ENCODE measurements at regions not wholly inside any gene's neighbourhood (a gene's known extent, or its start where the extent isn't known, plus 50 kb on each side); places are given as distances from the start of the nearest gene placed in this dataset.

DNA sequence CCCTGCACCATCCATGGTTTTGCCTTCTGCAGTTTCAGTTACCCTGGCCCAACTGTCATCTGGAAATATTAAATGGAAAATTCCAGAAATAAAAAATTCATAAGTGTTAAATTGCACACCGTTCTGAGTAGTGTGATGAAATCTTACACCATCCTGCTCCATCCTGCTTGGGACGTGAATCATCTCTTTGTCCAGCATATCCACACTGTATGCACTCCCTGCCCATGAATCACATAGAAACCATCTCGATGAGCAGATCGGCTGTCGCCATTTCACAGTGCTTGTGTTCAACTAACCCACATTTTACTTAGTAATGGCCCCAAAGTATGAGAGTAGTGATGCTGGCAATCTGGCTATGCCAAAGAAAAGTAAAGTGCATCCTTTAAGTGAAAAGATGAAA is 105.9 kb upstream of the ID4 start:
- H3K4me3 ChIP-seq, result no peak overlapping the region
- FAIRE-seq (no peak), ATAC-seq (no peak), DNase-seq (no peak)
- H3K36me3 ChIP-seq, result no peaks in the 10 kb centered on the region
- 77 to 87% methylated on average over 5 of the region's 5 CpGs for WGBS, 2 donors
- H3K27me3 ChIP-seq, result no peaks in the 10 kb centered on the region
- no peaks in the 10 kb centered on the region for H3K4me1 ChIP-seq
- TF ChIP-seq, protein P1, sequence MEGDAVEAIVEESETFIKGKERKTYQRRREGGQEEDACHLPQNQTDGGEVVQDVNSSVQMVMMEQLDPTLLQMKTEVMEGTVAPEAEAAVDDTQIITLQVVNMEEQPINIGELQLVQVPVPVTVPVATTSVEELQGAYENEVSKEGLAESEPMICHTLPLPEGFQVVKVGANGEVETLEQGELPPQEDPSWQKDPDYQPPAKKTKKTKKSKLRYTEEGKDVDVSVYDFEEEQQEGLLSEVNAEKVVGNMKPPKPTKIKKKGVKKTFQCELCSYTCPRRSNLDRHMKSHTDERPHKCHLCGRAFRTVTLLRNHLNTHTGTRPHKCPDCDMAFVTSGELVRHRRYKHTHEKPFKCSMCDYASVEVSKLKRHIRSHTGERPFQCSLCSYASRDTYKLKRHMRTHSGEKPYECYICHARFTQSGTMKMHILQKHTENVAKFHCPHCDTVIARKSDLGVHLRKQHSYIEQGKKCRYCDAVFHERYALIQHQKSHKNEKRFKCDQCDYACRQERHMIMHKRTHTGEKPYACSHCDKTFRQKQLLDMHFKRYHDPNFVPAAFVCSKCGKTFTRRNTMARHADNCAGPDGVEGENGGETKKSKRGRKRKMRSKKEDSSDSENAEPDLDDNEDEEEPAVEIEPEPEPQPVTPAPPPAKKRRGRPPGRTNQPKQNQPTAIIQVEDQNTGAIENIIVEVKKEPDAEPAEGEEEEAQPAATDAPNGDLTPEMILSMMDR (IDR thresholded peaks at IDR 0.05), result no peak
- no peak overlapping the region for H3K27ac ChIP-seq
- no peaks in the 10 kb centered on the region for H3K9me3 ChIP-seq
- intact Hi-C loops (cut with DNase I), result no loop called here

DNA sequence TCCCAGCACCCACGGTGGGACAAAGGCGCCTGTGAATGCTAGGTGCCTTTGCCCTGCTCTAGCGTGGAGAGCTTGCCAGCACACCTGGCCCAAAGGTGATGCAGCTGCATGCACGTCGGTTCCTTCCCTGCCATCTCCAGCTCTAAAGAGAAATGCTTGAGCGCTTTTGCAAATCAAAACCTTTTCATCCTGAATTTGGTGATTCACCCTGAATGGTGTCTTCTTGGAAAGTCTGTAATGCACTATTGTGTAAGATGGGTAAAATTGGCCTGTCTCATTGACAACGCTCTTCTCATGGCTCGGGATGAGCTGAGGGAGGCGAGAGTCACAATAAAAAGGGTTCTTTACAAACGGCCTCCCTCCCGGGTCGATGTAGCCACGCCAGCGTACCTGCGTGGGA is 103.1 kb upstream of the ID4 start:
- WGBS, 2 donors, result 63 to 73% methylated on average over 15 of the region's 15 CpGs
- Histone ChIP-seq H3K4me3 (no peak overlapping the region), H3K27me3 (no peaks in the 10 kb centered on the region), H3K36me3 (no peaks in the 10 kb centered on the region), H3K4me1 (no peaks in the 10 kb centered on the region), H3K9me3 (no peaks in the 10 kb centered on the region), H3K27ac (no peak overlapping the region)
- TF ChIP-seq, protein P1 (IDR thresholded peaks at IDR 0.05), result no peak
- FAIRE-seq (no peak), DNase-seq (no peak), ATAC-seq (no peak)
- intact Hi-C loops (cut with DNase I), result no loop called here

DNA sequence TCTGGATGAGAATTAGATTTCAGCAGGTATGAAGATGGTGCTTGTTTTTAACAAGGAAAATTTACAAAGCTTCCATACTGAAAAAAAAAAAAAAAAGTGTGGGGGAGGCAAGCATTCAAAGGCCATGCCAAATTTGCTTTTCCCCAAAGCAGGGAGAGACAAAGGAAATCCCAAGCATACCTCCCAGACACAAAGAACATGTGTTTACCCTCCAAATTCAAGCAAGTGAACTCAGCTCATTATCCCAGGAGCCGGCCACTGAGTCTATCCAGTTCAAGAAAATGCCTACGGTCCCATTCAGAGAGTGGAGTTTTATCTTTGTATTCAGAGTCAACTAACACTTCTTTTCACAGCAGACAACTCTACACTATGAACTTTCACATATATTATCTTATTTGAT is 102.7 kb upstream of the ID4 start:
- H3K27ac ChIP-seq, result no peak overlapping the region
- no peaks in the 10 kb centered on the region for H3K4me1 ChIP-seq
- ATAC-seq (no peak), DNase-seq (no peak), FAIRE-seq (no peak)
- no peaks in the 10 kb centered on the region for H3K36me3 ChIP-seq
- TF ChIP-seq, protein P1 (IDR thresholded peaks at IDR 0.05), result no peak
- intact Hi-C loops (cut with DNase I), result no loop called here
- 76 to 79% methylated on average over 2 of the region's 2 CpGs for WGBS, 2 donors
- no peaks in the 10 kb centered on the region for H3K27me3 ChIP-seq
- H3K9me3 ChIP-seq, result no peaks in the 10 kb centered on the region
- H3K4me3 ChIP-seq, result no peak overlapping the region

DNA sequence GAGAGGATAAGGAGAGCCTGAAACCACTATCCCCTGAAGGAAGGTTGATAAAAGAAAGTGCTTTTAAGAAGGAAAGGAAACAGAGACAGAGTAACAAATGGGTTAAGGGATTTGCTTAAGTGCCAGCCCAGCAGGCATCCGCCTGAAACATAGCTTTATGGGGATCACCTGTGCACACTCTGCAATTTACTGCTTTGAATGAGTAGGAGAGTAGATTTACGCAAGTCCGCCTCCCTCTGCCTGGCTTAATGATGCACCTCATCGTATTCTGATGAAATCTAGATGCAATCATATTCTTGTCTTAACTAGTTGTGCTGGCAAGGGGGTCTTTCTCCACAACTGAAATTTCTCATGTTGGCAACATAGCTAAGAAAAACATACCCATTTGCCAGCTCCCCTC is 101.1 kb upstream of the ID4 start:
- Histone ChIP-seq H3K4me1 (no peaks in the 10 kb centered on the region), H3K27me3 (no peaks in the 10 kb centered on the region), H3K4me3 (no peak overlapping the region), H3K27ac (no peak overlapping the region), H3K9me3 (no peaks in the 10 kb centered on the region), H3K36me3 (no peaks in the 10 kb centered on the region)
- DNase-seq (no peak), ATAC-seq (no peak), FAIRE-seq (no peak)
- WGBS, 2 donors, result 75 to 85% methylated on average over 4 of the region's 4 CpGs
- TF ChIP-seq, protein P1 (IDR thresholded peaks at IDR 0.05), result no peak
- intact Hi-C loops (cut with DNase I), result no loop called here

DNA sequence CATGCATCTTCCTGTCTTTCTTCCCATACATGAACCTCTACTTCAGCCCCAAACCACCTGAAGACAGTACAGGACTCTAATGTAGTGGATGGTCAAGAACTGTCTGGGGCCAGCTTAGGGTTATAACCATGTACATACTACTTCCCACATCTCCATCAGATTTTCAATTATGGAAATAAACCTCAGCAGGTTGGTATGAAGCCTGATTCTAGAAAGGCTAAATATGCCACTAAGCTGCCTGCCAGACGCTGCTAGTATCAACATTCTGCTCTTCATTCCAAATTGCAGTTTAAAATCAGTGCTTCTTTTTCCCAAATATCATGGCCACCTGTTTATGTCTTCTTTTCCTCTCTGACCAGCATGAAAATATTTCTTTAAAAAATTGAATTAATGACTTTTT is 99.2 kb upstream of the ID4 start:
- intact Hi-C loops (cut with DNase I), result no loop called here
- no peaks in the 10 kb centered on the region for H3K36me3 ChIP-seq
- no peak overlapping the region for H3K4me3 ChIP-seq
- H3K27me3 ChIP-seq, result no peaks in the 10 kb centered on the region
- no peak overlapping the region for H3K27ac ChIP-seq
- no peaks in the 10 kb centered on the region for H3K9me3 ChIP-seq
- TF ChIP-seq, protein P1 (IDR thresholded peaks at IDR 0.05), result no peak
- FAIRE-seq (no peak), DNase-seq (no peak), ATAC-seq (no peak)
- H3K4me1 ChIP-seq, result no peaks in the 10 kb centered on the region
- WGBS, 2 donors, result 65 to 91% methylated on average over 1 of the region's 1 CpG
